GM12878 (cell line): ENCODE measurements at regions not wholly inside any gene's neighbourhood (a gene's known extent, or its start where the extent isn't known, plus 50 kb on each side); places are given as distances from the start of the nearest gene placed in this dataset.
A peak's percentile ranks its signal among the peaks of the same experiment; 100 is the strongest.

Experiments used
- ATAC-seq: fragments of 200-7000 bp; cut with Tn5 transposase; 3 replicates; pipeline ENCODE4 v1.9.1; 2020; ENCODE audit warnings: mild to moderate bottlenecking, moderate library complexity
- BruUV-seq: library from RNA; stranded (reverse); fragments of 400-500 nt; replicated peaks from 2 replicates; lab custom pipeline; 2021; lab: Mats Ljungman, UMichigan
- CTCF ChIA-PET: fragments of 300-600 bp; sonication (Branson Sonifier 250); formaldehyde crosslinking; extraction: SDS; loops from one replicate; lab custom pipeline; 2021; ENCODE audit warnings: inconsistent platforms; lab: Yijun Ruan, JAX
- POLR2A ChIA-PET: fragments of 350-600 bp; formaldehyde crosslinking; extraction: SDS; loops from one replicate; lab custom pipeline; 2021; ENCODE audit warnings: inconsistent platforms; lab: Charles Lee
- RAD21 ChIA-PET: fragments of 300-600 bp; sonication (Branson Sonifier 250); formaldehyde crosslinking; loops from one replicate; lab custom pipeline; 2023; ENCODE audit warnings: antibody characterized with exemption; ENCODE audit not compliant: unreplicated experiment; lab: Charles Lee
- SMC1A ChIA-PET: fragments of 300-600 bp; sonication (Branson Sonifier 250); formaldehyde crosslinking; loops from one replicate; lab custom pipeline; 2023; ENCODE audit not compliant: unreplicated experiment, uncharacterized antibody; lab: Charles Lee
- DNase-seq: peaks from one replicate; pipeline ENCODE4 v3.0.0-alpha.2; 2011; ENCODE audit warnings: low read depth, low spot score
- FAIRE-seq: peaks from 3 replicates; lab custom pipeline; 2011; peaks lifted over from hg19 to GRCh38; lab: Jason Lieb, UNC
- H2AFZ ChIP-seq: 2 replicates; pipeline ENCODE4 v1.6.0; 2011; ENCODE audit warnings: low read depth, low read length, control low read depth; ENCODE audit not compliant: control insufficient read depth
- H3K27ac ChIP-seq: 2 replicates; pipeline ENCODE4 v1.5.1; 2011; ENCODE audit warnings: control low read depth; ENCODE audit not compliant: control insufficient read depth, insufficient read depth
- H3K27me3 ChIP-seq, 2 experiments: replicated peaks in 1 of 2; 2 replicates each; pipeline versions ENCODE4 v1.6.0 to v1.6.1; 2011; ENCODE audit warnings: low read length in 1 of 2; ENCODE audit not compliant: control insufficient read depth in 2 of 2, insufficient read depth in 2 of 2
- H3K36me3 ChIP-seq, 2 experiments: 2 replicates each; pipeline ENCODE4 v1.5.1; 2011; ENCODE audit warnings: low read length in 1 of 2; ENCODE audit not compliant: control insufficient read depth in 2 of 2, insufficient read depth in 2 of 2
- H3K4me1 ChIP-seq: 2 replicates; pipeline ENCODE4 v1.6.1; 2011; ENCODE audit warnings: mild to moderate bottlenecking, low read length, moderate library complexity, mixed read lengths; ENCODE audit not compliant: control insufficient read depth, insufficient read depth
- H3K4me2 ChIP-seq: 2 replicates; pipeline ENCODE4 v1.6.0; 2011; ENCODE audit warnings: control low read depth; ENCODE audit not compliant: control insufficient read depth, insufficient read depth
- H3K4me3 ChIP-seq: fragments of 200-600 bp; sonication (generic); 2 replicates; pipeline ENCODE4 v1.5.1; 2016
- H3K79me2 ChIP-seq: 2 replicates; pipeline ENCODE4 v1.6.0; 2011; ENCODE audit warnings: low read length; ENCODE audit not compliant: control insufficient read depth, insufficient read depth
- H3K9ac ChIP-seq: 2 replicates; pipeline ENCODE4 v1.8.0; 2011; ENCODE audit warnings: low read length, control low read depth, mixed read lengths; ENCODE audit not compliant: control insufficient read depth, insufficient read depth
- H3K9me3 ChIP-seq: replicated peaks from 3 replicates; pipeline ENCODE4 v1.5.1; 2011; ENCODE audit warnings: mild to moderate bottlenecking, low read length; ENCODE audit not compliant: control insufficient read depth, insufficient read depth
- H4K20me1 ChIP-seq: 2 replicates; pipeline ENCODE4 v1.6.0; 2011; ENCODE audit not compliant: control insufficient read depth, insufficient read depth
- ATF2 ChIP-seq: IDR thresholded peaks from 2 replicates; pipeline ENCODE4 v1.6.1; 2012; ENCODE audit warnings: low read length, inconsistent platforms
- CBX3 ChIP-seq: fragments of 200-600 bp; sonication (generic); IDR thresholded peaks from 2 replicates; pipeline ENCODE4 v1.6.1; 2016; ENCODE audit warnings: low read depth, borderline replicate concordance
- E2F4 ChIP-seq: IDR thresholded peaks from 2 replicates; pipeline ENCODE4 v1.6.1; 2012; ENCODE audit warnings: low read depth, low read length, improper control_type of control experiment
- E2F8 ChIP-seq: fragments of 450-650 bp; IDR thresholded peaks from 2 replicates; pipeline ENCODE4 v1.6.1; 2018; ENCODE audit warnings: mild to moderate bottlenecking, low read depth, moderate library complexity; ENCODE audit not compliant: partially characterized antibody
- HCFC1 ChIP-seq: fragments of 150-350 bp; IDR thresholded peaks from 2 replicates; pipeline ENCODE4 v1.6.1; 2014; ENCODE audit warnings: low read length
- IRF4 ChIP-seq: IDR thresholded peaks from 2 replicates; pipeline ENCODE4 v1.6.1; 2011; ENCODE audit warnings: low read depth, low read length
- NBN ChIP-seq: fragments of 450-650 bp; IDR thresholded peaks from 2 replicates; pipeline ENCODE4 v1.6.1; 2016
- NR2C1 ChIP-seq: fragments of 450-650 bp; IDR thresholded peaks from 2 replicates; pipeline ENCODE4 v1.6.1; 2017; ENCODE audit warnings: antibody characterized with exemption, mild to moderate bottlenecking, moderate library complexity
- PAX5 ChIP-seq: IDR thresholded peaks from 2 replicates; pipeline ENCODE4 v1.6.1; 2011; ENCODE audit warnings: low read depth, low read length, borderline replicate concordance
- POLR2AphosphoS5 ChIP-seq: IDR thresholded peaks from 2 replicates; pipeline ENCODE4 v1.6.1; 2011; ENCODE audit warnings: mild to moderate bottlenecking, low read length, inconsistent platforms
- SRF ChIP-seq, 2 experiments: IDR thresholded peaks; 2 replicates each; pipeline ENCODE4 v1.6.1; 2011; ENCODE audit warnings: low read depth in 2 of 2, low read length in 2 of 2, mild to moderate bottlenecking in 1 of 2, moderate library complexity in 1 of 2
- ZBED1 ChIP-seq: IDR thresholded peaks from 2 replicates; pipeline ENCODE4 v1.6.1; 2016; ENCODE audit warnings: borderline replicate concordance
- ZBTB33 ChIP-seq: fragments of 450-650 bp; IDR thresholded peaks from 2 replicates; pipeline ENCODE4 v1.6.1; 2017; ENCODE audit warnings: mild to moderate bottlenecking
- WGBS: methylation state at CpG from one replicate; pipeline ENCODE4 v1.1.6; 2016; ENCODE audit warnings: low lambda C conversion rate; ENCODE audit not compliant: insufficient replicate concordance, insufficient coverage; ENCODE audit errors: missing lambda C conversion rate; 5-methylcytosine and 5-hydroxymethylcytosine counted together
- in situ Hi-C: fragments of 300-500 bp; cut with MboI; formaldehyde crosslinking; loops from 9 replicates; pipeline ENCODE4 v1.14.3; 2018; ENCODE audit warnings: mixed read lengths
- intact Hi-C: fragments of 100-400 bp; cut with micrococcal nuclease; formaldehyde crosslinking; loops from one replicate; pipeline ENCODE4 v1.14.2; 2022; ENCODE audit not compliant: unreplicated experiment
- TF ChIP-seq, protein P1 (sequence below), 3 experiments: IDR thresholded peaks in 2 of 3; conservative IDR thresholded peaks in 1 of 3; 2 replicates each; pipeline ENCODE4 v1.5.1; 2011; ENCODE audit warnings: low read depth in 3 of 3, low read length in 3 of 3, mild to moderate bottlenecking in 3 of 3, control low read depth in 2 of 3, moderate library complexity in 2 of 3, inconsistent platforms in 1 of 3, mixed read lengths in 1 of 3; ENCODE audit not compliant: control insufficient read depth in 2 of 3, insufficient read depth in 1 of 3; ENCODE audit errors: extremely low read depth in 1 of 3

- no peaks in the 10 kb centered on the region for H4K20me1 ChIP-seq
- intact Hi-C loops, result no loop called here
- 8% methylated on average over 3 of the region's 3 CpGs for WGBS
- no peak for DNase-seq
- ChIA-PET POLR2A (no interaction called here), RAD21 (no interaction called here), CTCF (no interaction called here), SMC1A (interaction anchor here (3.0 kb wide), 1 partner anchor 11 kb away, joined by 15 read pairs; no protein-coding TSS in a partner anchor)
- peaks cover 1% of the 10 kb centered on the region; the same call in 2 of the 3 replicates for H3K9me3 ChIP-seq
- BruUV-seq, result no TSS peak
- H3K27me3 ChIP-seq, result no peaks in the 10 kb centered on the region
- H3K79me2 ChIP-seq, result no peaks in the 10 kb centered on the region
- peak overlapping the region; percentile 43; the same call in 1 of the 2 replicates for H2AFZ ChIP-seq
- H3K4me1 ChIP-seq, result peaks cover 5% of the 10 kb centered on the region; the same call in 1 of the 2 replicates
- no peak overlapping the region for H3K4me3 ChIP-seq
- FAIRE-seq, result no peak
- in situ Hi-C loops, result no loop called here
- no peak overlapping the region for H3K9ac ChIP-seq
- H3K4me2 ChIP-seq, result no peak overlapping the region
- H3K36me3 ChIP-seq, result no peaks in the 10 kb centered on the region
- ATAC-seq, result no peak
- H3K27ac ChIP-seq, result peak overlapping the region; percentile 34
- TF ChIP-seq E2F8 (no peak), POLR2AphosphoS5 (no peak), ZBED1 (no peak), IRF4 (no peak), NR2C1 (no peak), E2F4 (no peak), SRF (IDR thresholded peaks at IDR 0.05; ENCODE audit: low read depth in 2 of 2, low read length in 2 of 2) (no peak), PAX5 (no peak), ATF2 (no peak), HCFC1 (no peak), NBN (no peak), CBX3 (no peak), ZBTB33 (no peak)
- TF ChIP-seq, protein P1, sequence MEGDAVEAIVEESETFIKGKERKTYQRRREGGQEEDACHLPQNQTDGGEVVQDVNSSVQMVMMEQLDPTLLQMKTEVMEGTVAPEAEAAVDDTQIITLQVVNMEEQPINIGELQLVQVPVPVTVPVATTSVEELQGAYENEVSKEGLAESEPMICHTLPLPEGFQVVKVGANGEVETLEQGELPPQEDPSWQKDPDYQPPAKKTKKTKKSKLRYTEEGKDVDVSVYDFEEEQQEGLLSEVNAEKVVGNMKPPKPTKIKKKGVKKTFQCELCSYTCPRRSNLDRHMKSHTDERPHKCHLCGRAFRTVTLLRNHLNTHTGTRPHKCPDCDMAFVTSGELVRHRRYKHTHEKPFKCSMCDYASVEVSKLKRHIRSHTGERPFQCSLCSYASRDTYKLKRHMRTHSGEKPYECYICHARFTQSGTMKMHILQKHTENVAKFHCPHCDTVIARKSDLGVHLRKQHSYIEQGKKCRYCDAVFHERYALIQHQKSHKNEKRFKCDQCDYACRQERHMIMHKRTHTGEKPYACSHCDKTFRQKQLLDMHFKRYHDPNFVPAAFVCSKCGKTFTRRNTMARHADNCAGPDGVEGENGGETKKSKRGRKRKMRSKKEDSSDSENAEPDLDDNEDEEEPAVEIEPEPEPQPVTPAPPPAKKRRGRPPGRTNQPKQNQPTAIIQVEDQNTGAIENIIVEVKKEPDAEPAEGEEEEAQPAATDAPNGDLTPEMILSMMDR (IDR thresholded peaks at IDR 0.05 in 2 of 3, conservative IDR thresholded peaks at IDR 0.05 in 1 of 3; ENCODE audit: control insufficient read depth in 2 of 3, extremely low read depth in 1 of 3, insufficient read depth in 1 of 3, low read depth in 3 of 3, low read length in 3 of 3), result no peak
Observed at GRCh38 chrX:87901060-87901459, 383.5 kb downstream of the KLHL4 start.
